ENCODE measurements at regions not wholly inside any gene's neighbourhood (a gene's known extent, or its start where the extent isn't known, plus 50 kb on each side); places are given as distances from the start of the nearest gene placed in this dataset.
"Not testable (repeated sequence)": the region's sequence is repeated elsewhere in the genome, so short reads cannot be mapped to it uniquely, and the experiment has no call there.

- no peak for TF ChIP-seq CTCF (conservative IDR thresholded peaks at IDR 0.05; ENCODE audit: low read depth, low read length)
- no peak for DNase-seq (ENCODE audit: low read depth)
- H3K4me3 ChIP-seq (ENCODE audit: low read depth, low read length), result no peak overlapping the region
Observed at GRCh38 chr4:67292636-67293035, 252.7 kb downstream of the CENPC start.

- TF ChIP-seq CTCF (conservative IDR thresholded peaks at IDR 0.05; ENCODE audit: low read depth, low read length), result no peak
- no peak overlapping the region for H3K4me3 ChIP-seq (ENCODE audit: low read depth, low read length)
- DNase-seq (ENCODE audit: low read depth), result no peak
Observed at GRCh38 chr4:67292045-67292444, 253.3 kb downstream of the CENPC start.

- TF ChIP-seq CTCF (conservative IDR thresholded peaks at IDR 0.05; ENCODE audit: low read depth, low read length), result no peak
Observed at GRCh38 chr4:67291644-67292043, 253.7 kb downstream of the CENPC start.

GRCh38 chr4:67288964-67289363, 256.3 kb downstream of the CENPC start:
- peak; percentile 17 for TF ChIP-seq CTCF (conservative IDR thresholded peaks at IDR 0.05; ENCODE audit: low read depth, low read length)
- DNase-seq (ENCODE audit: low read depth), result peak; percentile 2
- no peak overlapping the region for H3K4me3 ChIP-seq (ENCODE audit: low read depth, low read length)

More at GRCh38 chr4:67291644-67292043, 253.7 kb downstream of the CENPC start:
- no peak overlapping the region for H3K4me3 ChIP-seq (ENCODE audit: low read depth, low read length)
- DNase-seq (ENCODE audit: low read depth), result no peak

- TF ChIP-seq CTCF (conservative IDR thresholded peaks at IDR 0.05; ENCODE audit: low read depth, low read length), result no peak
- no peak for DNase-seq (ENCODE audit: low read depth)
- no peak overlapping the region for H3K4me3 ChIP-seq (ENCODE audit: low read depth, low read length)
Observed at GRCh38 chr4:67286724-67287123, 258.6 kb downstream of the CENPC start.

GRCh38 chr4:67282749-67283148, 262.6 kb downstream of the CENPC start:
- H3K4me3 ChIP-seq (ENCODE audit: low read depth, low read length), result no peak overlapping the region
- no peak for TF ChIP-seq CTCF (conservative IDR thresholded peaks at IDR 0.05; ENCODE audit: low read depth, low read length)
- no peak for DNase-seq (ENCODE audit: low read depth)

- no peak overlapping the region for H3K4me3 ChIP-seq (ENCODE audit: low read depth, low read length)
- DNase-seq (ENCODE audit: low read depth), result no peak
- no peak for TF ChIP-seq CTCF (conservative IDR thresholded peaks at IDR 0.05; ENCODE audit: low read depth, low read length)
Observed at GRCh38 chr4:67275179-67275750, 270.0 kb downstream of the CENPC start.

GRCh38 chr4:67274671-67275070, 270.6 kb downstream of the CENPC start:
- not testable (repeated sequence) for H3K4me3 ChIP-seq (ENCODE audit: low read depth, low read length); DNase-seq (ENCODE audit: low read depth)

Measured in choroid plexus epithelial cell (primary cell).